WI38 (cell line): ENCODE measurements at regions not wholly inside any gene's neighbourhood (a gene's known extent, or its start where the extent isn't known, plus 50 kb on each side); places are given as distances from the start of the nearest gene placed in this dataset.
"Not testable (repeated sequence)": the region's sequence is repeated elsewhere in the genome, so short reads cannot be mapped to it uniquely, and the experiment has no call there.

Experiments
- H3K4me3 ChIP-seq: 2 replicates; pipeline ENCODE4 v1.5.1; 2011; ENCODE audit warnings: low read depth, mild to moderate bottlenecking, control low read depth, low read length
- CTCF ChIP-seq: IDR thresholded peaks from 2 replicates; pipeline ENCODE4 v1.5.1; 2012; ENCODE audit warnings: low read depth, mild to moderate bottlenecking, control low read depth, low read length

GRCh38 chr12:94831081-94831751 lies 172.3 kb downstream of the NDUFA12 start:
- no peak for TF ChIP-seq CTCF
- H3K4me3 ChIP-seq = no peak overlapping the region

GRCh38 chr12:94829552-94829951 lies 173.9 kb downstream of the NDUFA12 start:
- no peak for TF ChIP-seq CTCF
- no peak overlapping the region for H3K4me3 ChIP-seq

GRCh38 chr12:94819011-94819410 lies 168.7 kb upstream of the TMCC3 start:
- no peak for TF ChIP-seq CTCF
- H3K4me3 ChIP-seq = no peak overlapping the region

- no peak for TF ChIP-seq CTCF
- H3K4me3 ChIP-seq = no peak overlapping the region
Measured at GRCh38 chr12:94817695-94818075, 167.3 kb upstream of the TMCC3 start.

- not testable (repeated sequence) for H3K4me3 ChIP-seq
Measured at GRCh38 chr12:94817201-94817600, 166.8 kb upstream of the TMCC3 start.

- not testable (repeated sequence) for H3K4me3 ChIP-seq
Measured at GRCh38 chr12:94816746-94817145, 166.4 kb upstream of the TMCC3 start.

GRCh38 chr12:94815958-94816357 lies 165.6 kb upstream of the TMCC3 start:
- no peak overlapping the region for H3K4me3 ChIP-seq
- no peak for TF ChIP-seq CTCF

- no peak for TF ChIP-seq CTCF
- no peak overlapping the region for H3K4me3 ChIP-seq
Measured at GRCh38 chr12:94815450-94815849, 165.1 kb upstream of the TMCC3 start.

GRCh38 chr12:94813314-94813713 lies 163.0 kb upstream of the TMCC3 start:
- TF ChIP-seq CTCF = no peak

More at GRCh38 chr12:94813314-94813713, 163.0 kb upstream of the TMCC3 start:
- H3K4me3 ChIP-seq = no peak overlapping the region
